ENCODE measurements at regions not wholly inside any gene's neighbourhood (a gene's known extent, or its start where the extent isn't known, plus 50 kb on each side); places are given as distances from the start of the nearest gene placed in this dataset.
"Not testable (repeated sequence)": the region's sequence is repeated elsewhere in the genome, so short reads cannot be mapped to it uniquely, and the experiment has no call there.

DNA sequence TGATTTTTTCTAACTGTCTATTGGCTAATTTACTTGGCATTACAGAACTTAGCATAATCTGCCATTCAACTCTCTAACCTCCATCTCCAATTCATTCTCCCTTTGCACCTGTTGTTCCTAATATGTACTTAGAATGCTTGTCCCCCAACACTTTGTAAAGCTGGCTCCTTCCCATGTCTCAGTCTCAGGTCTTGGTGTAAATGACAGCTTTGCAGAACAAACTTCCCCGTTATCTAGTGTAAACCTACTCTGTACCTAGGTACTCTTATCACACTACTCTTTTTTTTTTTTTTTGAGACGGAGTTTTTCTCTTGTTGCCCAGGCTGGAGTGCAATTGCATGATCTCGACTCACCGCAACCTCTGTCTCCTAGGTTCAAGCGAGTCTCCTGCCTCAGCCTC, 77.2 kb upstream of the CTNNA1 start:
- in situ Hi-C loops (cut with HindIII; ENCODE audit: low pct_unique_long_range_greater_than_20kb, low sequenced_read_pairs) (no loop called here), intact Hi-C loops (cut with micrococcal nuclease; ENCODE audit: unreplicated experiment) (no loop called here)
- no peaks in the 10 kb centered on the region; the same call in 1 of the 2 replicates for H3K9me3 ChIP-seq (ENCODE audit: control insufficient read depth, insufficient read depth, low read depth, low read length)
- no peak for DNase-seq (ENCODE audit: low read depth, low spot score)
- CTCF ChIA-PET, result interaction anchor here (0.7 kb wide), 1 partner anchor 10 kb away, joined by 4 read pairs; no protein-coding TSS in a partner anchor
- no TSS peak for BruUV-seq (replicated peaks)
- no peak for TF ChIP-seq POLR2AphosphoS5 (IDR thresholded peaks at IDR 0.05; ENCODE audit: low read depth, low read length)
- no peak for TF ChIP-seq TCF7L2 (IDR thresholded peaks at IDR 0.05; ENCODE audit: low read depth, low read length)
- TF ChIP-seq, protein P1, sequence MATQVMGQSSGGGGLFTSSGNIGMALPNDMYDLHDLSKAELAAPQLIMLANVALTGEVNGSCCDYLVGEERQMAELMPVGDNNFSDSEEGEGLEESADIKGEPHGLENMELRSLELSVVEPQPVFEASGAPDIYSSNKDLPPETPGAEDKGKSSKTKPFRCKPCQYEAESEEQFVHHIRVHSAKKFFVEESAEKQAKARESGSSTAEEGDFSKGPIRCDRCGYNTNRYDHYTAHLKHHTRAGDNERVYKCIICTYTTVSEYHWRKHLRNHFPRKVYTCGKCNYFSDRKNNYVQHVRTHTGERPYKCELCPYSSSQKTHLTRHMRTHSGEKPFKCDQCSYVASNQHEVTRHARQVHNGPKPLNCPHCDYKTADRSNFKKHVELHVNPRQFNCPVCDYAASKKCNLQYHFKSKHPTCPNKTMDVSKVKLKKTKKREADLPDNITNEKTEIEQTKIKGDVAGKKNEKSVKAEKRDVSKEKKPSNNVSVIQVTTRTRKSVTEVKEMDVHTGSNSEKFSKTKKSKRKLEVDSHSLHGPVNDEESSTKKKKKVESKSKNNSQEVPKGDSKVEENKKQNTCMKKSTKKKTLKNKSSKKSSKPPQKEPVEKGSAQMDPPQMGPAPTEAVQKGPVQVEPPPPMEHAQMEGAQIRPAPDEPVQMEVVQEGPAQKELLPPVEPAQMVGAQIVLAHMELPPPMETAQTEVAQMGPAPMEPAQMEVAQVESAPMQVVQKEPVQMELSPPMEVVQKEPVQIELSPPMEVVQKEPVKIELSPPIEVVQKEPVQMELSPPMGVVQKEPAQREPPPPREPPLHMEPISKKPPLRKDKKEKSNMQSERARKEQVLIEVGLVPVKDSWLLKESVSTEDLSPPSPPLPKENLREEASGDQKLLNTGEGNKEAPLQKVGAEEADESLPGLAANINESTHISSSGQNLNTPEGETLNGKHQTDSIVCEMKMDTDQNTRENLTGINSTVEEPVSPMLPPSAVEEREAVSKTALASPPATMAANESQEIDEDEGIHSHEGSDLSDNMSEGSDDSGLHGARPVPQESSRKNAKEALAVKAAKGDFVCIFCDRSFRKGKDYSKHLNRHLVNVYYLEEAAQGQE (IDR thresholded peaks at IDR 0.05; ENCODE audit: insufficient read depth in 1 of 2, low read depth in 2 of 2, low read length in 1 of 2), result no peak
- TF ChIP-seq, protein P2, sequence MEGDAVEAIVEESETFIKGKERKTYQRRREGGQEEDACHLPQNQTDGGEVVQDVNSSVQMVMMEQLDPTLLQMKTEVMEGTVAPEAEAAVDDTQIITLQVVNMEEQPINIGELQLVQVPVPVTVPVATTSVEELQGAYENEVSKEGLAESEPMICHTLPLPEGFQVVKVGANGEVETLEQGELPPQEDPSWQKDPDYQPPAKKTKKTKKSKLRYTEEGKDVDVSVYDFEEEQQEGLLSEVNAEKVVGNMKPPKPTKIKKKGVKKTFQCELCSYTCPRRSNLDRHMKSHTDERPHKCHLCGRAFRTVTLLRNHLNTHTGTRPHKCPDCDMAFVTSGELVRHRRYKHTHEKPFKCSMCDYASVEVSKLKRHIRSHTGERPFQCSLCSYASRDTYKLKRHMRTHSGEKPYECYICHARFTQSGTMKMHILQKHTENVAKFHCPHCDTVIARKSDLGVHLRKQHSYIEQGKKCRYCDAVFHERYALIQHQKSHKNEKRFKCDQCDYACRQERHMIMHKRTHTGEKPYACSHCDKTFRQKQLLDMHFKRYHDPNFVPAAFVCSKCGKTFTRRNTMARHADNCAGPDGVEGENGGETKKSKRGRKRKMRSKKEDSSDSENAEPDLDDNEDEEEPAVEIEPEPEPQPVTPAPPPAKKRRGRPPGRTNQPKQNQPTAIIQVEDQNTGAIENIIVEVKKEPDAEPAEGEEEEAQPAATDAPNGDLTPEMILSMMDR (IDR thresholded peaks at IDR 0.05), result no peak
- TF ChIP-seq SIN3A (IDR thresholded peaks at IDR 0.05; ENCODE audit: borderline replicate concordance, insufficient read depth, low read depth, low read length), result no peak
- no peaks in the 10 kb centered on the region for H3K36me3 ChIP-seq (ENCODE audit: control insufficient read depth, insufficient read depth, low read length)
- POLR2A ChIA-PET, result no interaction called here
- no peak overlapping the region for H3K4me3 ChIP-seq (ENCODE audit: low read depth in 2 of 2, low read length in 2 of 2)
- no peak overlapping the region for H3K27ac ChIP-seq (ENCODE audit: low read length)
- ATAC-seq, result no peak
- H3K27me3 ChIP-seq (ENCODE audit: control insufficient read depth, insufficient read depth, low read length), result no peaks in the 10 kb centered on the region
- no peaks in the 10 kb centered on the region for H3K4me1 ChIP-seq (ENCODE audit: control insufficient read depth, insufficient read depth, low read length)

DNA sequence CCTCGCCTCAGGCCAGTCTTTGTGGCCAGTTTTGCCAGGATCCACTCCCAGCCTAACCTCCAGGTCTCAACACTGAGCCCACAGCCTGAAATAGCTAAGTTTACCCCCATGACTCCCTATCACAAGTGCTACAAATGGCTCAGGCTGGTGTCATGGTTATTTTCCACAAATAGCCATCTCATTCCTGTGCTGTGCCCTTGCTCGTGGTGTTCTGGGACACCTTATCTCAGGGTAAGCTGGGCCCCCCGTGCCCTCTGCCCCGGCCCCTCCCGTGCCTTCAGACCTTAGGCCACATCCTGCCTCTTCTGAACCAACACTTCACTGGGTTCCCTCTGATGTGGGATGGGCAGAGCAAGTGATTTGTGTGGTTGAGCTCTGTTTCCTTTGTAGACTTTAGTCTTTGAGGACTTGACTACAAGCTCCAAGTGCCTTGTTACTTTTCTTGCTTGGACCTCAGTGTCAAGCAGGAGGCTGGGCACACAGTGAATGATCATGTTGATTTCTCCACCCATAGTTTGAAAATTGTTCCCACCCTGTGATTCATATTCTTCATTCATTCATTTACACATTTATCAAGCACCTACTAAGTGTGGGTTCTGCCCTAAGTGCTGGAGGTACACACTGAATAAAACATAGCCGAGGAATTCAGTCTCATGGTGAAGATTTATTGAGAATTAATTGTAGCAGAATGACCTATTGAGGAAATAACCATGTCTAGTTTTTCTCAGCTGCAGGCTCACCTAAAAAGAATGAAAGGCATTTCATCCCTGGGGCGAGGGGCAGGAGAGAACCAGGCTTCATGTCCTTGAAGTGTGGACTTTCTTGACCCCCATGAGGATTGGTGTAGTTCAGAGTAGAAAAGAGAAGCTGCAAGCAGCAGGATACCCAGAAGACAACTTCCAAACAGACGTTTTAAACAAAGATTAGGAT, 84.5 kb upstream of the CTNNA1 start:
- Histone ChIP-seq H3K27ac (ENCODE audit: low read length) (no peak overlapping the region), H3K36me3 (ENCODE audit: control insufficient read depth, insufficient read depth, low read length) (no peaks in the 10 kb centered on the region), H3K4me1 (ENCODE audit: control insufficient read depth, insufficient read depth, low read length) (no peaks in the 10 kb centered on the region), H3K9me3 (ENCODE audit: control insufficient read depth, insufficient read depth, low read depth, low read length) (no peaks in the 10 kb centered on the region), H3K27me3 (ENCODE audit: control insufficient read depth, insufficient read depth, low read length) (no peaks in the 10 kb centered on the region), H3K4me3 (ENCODE audit: low read depth in 2 of 2, low read length in 2 of 2) (no peak overlapping the region)
- ChIA-PET CTCF (no interaction called here), POLR2A (interaction anchor here (0.7 kb wide), 1 partner anchor 29 kb away, joined by 5 read pairs; no protein-coding TSS in a partner anchor)
- intact Hi-C loops (cut with micrococcal nuclease; ENCODE audit: unreplicated experiment), result no loop called here
- BruUV-seq (replicated peaks), result no TSS peak
- DNase-seq (ENCODE audit: low read depth, low spot score), result no peak
- TF ChIP-seq, protein P2 (IDR thresholded peaks at IDR 0.05), result no peak
- TF ChIP-seq TCF7L2 (IDR thresholded peaks at IDR 0.05; ENCODE audit: low read depth, low read length) (no peak), SIN3A (IDR thresholded peaks at IDR 0.05; ENCODE audit: borderline replicate concordance, insufficient read depth, low read depth, low read length) (no peak), POLR2AphosphoS5 (IDR thresholded peaks at IDR 0.05; ENCODE audit: low read depth, low read length) (no peak)
- TF ChIP-seq, protein P1 (IDR thresholded peaks at IDR 0.05; ENCODE audit: insufficient read depth in 1 of 2, low read depth in 2 of 2, low read length in 1 of 2), result no peak
- in situ Hi-C loops (cut with HindIII; ENCODE audit: low pct_unique_long_range_greater_than_20kb, low sequenced_read_pairs), result no loop called here
- no peak for ATAC-seq

GRCh38 chr5:138667782-138668331, 85.4 kb upstream of the CTNNA1 start:
- POLR2A ChIA-PET, result interaction anchor here (0.7 kb wide), 1 partner anchor 28 kb away, joined by 5 read pairs; no protein-coding TSS in a partner anchor
- CTCF ChIA-PET; ATAC-seq; intact Hi-C loops (cut with micrococcal nuclease; ENCODE audit: unreplicated experiment); DNase-seq (ENCODE audit: low read depth, low spot score); in situ Hi-C loops (cut with HindIII; ENCODE audit: low pct_unique_long_range_greater_than_20kb, low sequenced_read_pairs); BruUV-seq (replicated peaks); H3K4me1 ChIP-seq (ENCODE audit: control insufficient read depth, insufficient read depth, low read length); H3K27ac ChIP-seq (ENCODE audit: low read length); H3K27me3 ChIP-seq (ENCODE audit: control insufficient read depth, insufficient read depth, low read length); H3K4me3 ChIP-seq (ENCODE audit: low read depth in 2 of 2, low read length in 2 of 2); H3K36me3 ChIP-seq (ENCODE audit: control insufficient read depth, insufficient read depth, low read length); H3K9me3 ChIP-seq (ENCODE audit: control insufficient read depth, insufficient read depth, low read depth, low read length): not testable (repeated sequence)
